Endothelial cell of umbilical vein (primary cell): ENCODE measurements at regions not wholly inside any gene's neighbourhood (a gene's known extent, or its start where the extent isn't known, plus 50 kb on each side); places are given as distances from the start of the nearest gene placed in this dataset.

Experiments used
- BruUV-seq: library from RNA; stranded (reverse); fragments of 400-500 nt; replicated peaks from 2 replicates; lab custom pipeline; 2021; lab: Mats Ljungman, UMichigan
- CTCF ChIA-PET: fragments of 300-600, 350-600 bp; sonication (Branson Sonifier 250); formaldehyde crosslinking; loops from one replicate; lab custom pipeline; 2021; ENCODE audit warnings: antibody characterized with exemption, inconsistent platforms; lab: Charles Lee
- POLR2A ChIA-PET: fragments of 300-600, 350-600 bp; sonication (Branson Sonifier 250); formaldehyde crosslinking; loops from one replicate; lab custom pipeline; 2021; ENCODE audit warnings: antibody characterized with exemption, inconsistent platforms; lab: Charles Lee
- DNase-seq: peaks from one replicate; pipeline ENCODE4 v3.0.0-alpha.2; 2011; ENCODE audit warnings: low read depth, low spot score
- FAIRE-seq: peaks from 2 replicates; lab custom pipeline; 2011; peaks lifted over from hg19 to GRCh38; lab: Jason Lieb, UNC
- H2AFZ ChIP-seq: 2 replicates; pipeline ENCODE4 v1.6.0; 2012; ENCODE audit warnings: low read depth, low read length, control low read depth, inconsistent platforms
- H3K27ac ChIP-seq: 2 replicates; pipeline ENCODE4 v1.5.1; 2011; ENCODE audit warnings: low read depth, mild to moderate bottlenecking, control low read depth, low read length, moderate library complexity; ENCODE audit not compliant: insufficient read depth
- H3K27me3 ChIP-seq, 2 experiments: 2 replicates each; pipeline versions ENCODE4 v1.6.0 to v1.6.1; 2011; ENCODE audit warnings: low read length in 2 of 2, mixed read lengths in 1 of 2; ENCODE audit not compliant: control insufficient read depth in 2 of 2, insufficient read depth in 2 of 2
- H3K36me3 ChIP-seq, 2 experiments: 2 replicates in 1 of 2; 3 replicates in 1 of 2; pipeline ENCODE4 v1.5.1; 2011; ENCODE audit warnings: low read length in 2 of 2, mild to moderate bottlenecking in 1 of 2, moderate library complexity in 1 of 2; ENCODE audit not compliant: control insufficient read depth in 2 of 2, insufficient read depth in 2 of 2; ENCODE audit errors: extremely low read depth in 1 of 2
- H3K4me1 ChIP-seq: 3 replicates; pipeline ENCODE4 v1.5.1; 2011; ENCODE audit warnings: mild to moderate bottlenecking, low read length; ENCODE audit not compliant: control insufficient read depth, insufficient read depth; ENCODE audit errors: extremely low read depth
- H3K4me2 ChIP-seq: 2 replicates; pipeline ENCODE4 v1.6.1; 2011; ENCODE audit warnings: low read length, control low read depth, mixed read lengths; ENCODE audit not compliant: insufficient read depth
- H3K4me3 ChIP-seq, 3 experiments: fragments of 200-600 bp in 1 of 3; sonication (generic), shearing (Covaris generic) in 1 of 3; replicated peaks in 1 of 3; 2 replicates each; pipeline ENCODE4 v1.5.1; 2011 to 2016; ENCODE audit warnings: control low read depth in 3 of 3, low read length in 3 of 3, mild to moderate bottlenecking in 2 of 3, inconsistent platforms in 1 of 3, low read depth in 1 of 3, moderate library complexity in 1 of 3; ENCODE audit not compliant: insufficient read depth in 1 of 3
- H3K79me2 ChIP-seq: 2 replicates; pipeline ENCODE4 v1.6.0; 2012; ENCODE audit warnings: low read length, inconsistent platforms; ENCODE audit not compliant: control insufficient read depth, insufficient read depth
- H3K9ac ChIP-seq: replicated peaks from 2 replicates; pipeline ENCODE3; 2011; ENCODE audit warnings: low read length, control low read depth; ENCODE audit not compliant: insufficient read depth; ENCODE audit errors: extremely low read depth
- H3K9me1 ChIP-seq: replicated peaks from 3 replicates; pipeline ENCODE4 v1.6.0; 2011; ENCODE audit warnings: mild to moderate bottlenecking, low read length; ENCODE audit not compliant: control insufficient read depth, insufficient read depth; ENCODE audit errors: extremely low read depth
- H3K9me3 ChIP-seq: replicated peaks from 2 replicates; pipeline ENCODE4 v1.5.1; 2012; ENCODE audit warnings: low read length, inconsistent platforms; ENCODE audit not compliant: control insufficient read depth, insufficient read depth
- H4K20me1 ChIP-seq: replicated peaks from 2 replicates; pipeline ENCODE3; 2011; ENCODE audit warnings: mild to moderate bottlenecking, low read length; ENCODE audit not compliant: control insufficient read depth, insufficient read depth; ENCODE audit errors: extremely low read depth
- EZH2 ChIP-seq: IDR thresholded peaks from 2 replicates; pipeline ENCODE4 v1.6.1; 2012; ENCODE audit warnings: borderline replicate concordance, low read depth, mild to moderate bottlenecking, moderate library complexity, low read length, inconsistent platforms; ENCODE audit not compliant: severe bottlenecking
- FOS ChIP-seq: IDR thresholded peaks from 2 replicates; pipeline ENCODE4 v1.6.1; 2011; ENCODE audit warnings: mild to moderate bottlenecking, low read length, moderate library complexity, borderline replicate concordance; ENCODE audit not compliant: insufficient read depth
- GATA2 ChIP-seq: IDR thresholded peaks from 2 replicates; pipeline ENCODE4 v1.7.0; 2011; ENCODE audit warnings: low read depth, mild to moderate bottlenecking, moderate library complexity, mixed read lengths, low read length; ENCODE audit not compliant: insufficient read length, insufficient read depth
- JUN ChIP-seq: IDR thresholded peaks from 2 replicates; pipeline ENCODE4 v1.6.1; 2011; ENCODE audit warnings: borderline replicate concordance, low read depth; ENCODE audit not compliant: insufficient read length, insufficient read depth
- MYC ChIP-seq: IDR thresholded peaks from one replicate; pipeline ENCODE4 v1.6.1; 2011; ENCODE audit warnings: mild to moderate bottlenecking, low read depth, low read length
- POLR2A ChIP-seq: IDR thresholded peaks from 2 replicates; pipeline ENCODE4 v1.6.1; 2012; ENCODE audit warnings: low read depth, mild to moderate bottlenecking, control low read depth, low read length
- POLR2AphosphoS5 ChIP-seq: IDR thresholded peaks from 2 replicates; pipeline ENCODE4 v1.6.1; 2012; ENCODE audit warnings: low read depth, mild to moderate bottlenecking, control low read depth, low read length, moderate library complexity; ENCODE audit not compliant: insufficient read depth
- dilution Hi-C: fragments of 300-500 bp; cut with MboI; formaldehyde crosslinking; loops from one replicate; pipeline ENCODE4 v1.15.0; 2019; ENCODE audit warnings: low sequenced_read_pairs; ENCODE audit not compliant: extremely low pct_ligation_motif_present
- intact Hi-C: fragments of 100-400 bp; cut with micrococcal nuclease; formaldehyde crosslinking; loops from one replicate; pipeline ENCODE4 v1.10.0; 2022
- TF ChIP-seq, protein P1 (sequence below), 2 donors: IDR thresholded peaks; 1 replicate in 1 of 2; 2 replicates in 1 of 2; pipeline ENCODE4 v1.5.1; 2011; ENCODE audit warnings: low read length in 2 of 2, mild to moderate bottlenecking in 2 of 2, moderate library complexity in 2 of 2, control low read depth in 1 of 2, inconsistent platforms in 1 of 2, low read depth in 1 of 2; ENCODE audit not compliant: insufficient read depth in 1 of 2; ENCODE audit errors: extremely low read depth in 1 of 2
- TF ChIP-seq, protein P2 (sequence below): IDR thresholded peaks from 2 replicates; pipeline ENCODE4 v1.6.1; 2011; ENCODE audit not compliant: insufficient read depth, insufficient read length

DNA sequence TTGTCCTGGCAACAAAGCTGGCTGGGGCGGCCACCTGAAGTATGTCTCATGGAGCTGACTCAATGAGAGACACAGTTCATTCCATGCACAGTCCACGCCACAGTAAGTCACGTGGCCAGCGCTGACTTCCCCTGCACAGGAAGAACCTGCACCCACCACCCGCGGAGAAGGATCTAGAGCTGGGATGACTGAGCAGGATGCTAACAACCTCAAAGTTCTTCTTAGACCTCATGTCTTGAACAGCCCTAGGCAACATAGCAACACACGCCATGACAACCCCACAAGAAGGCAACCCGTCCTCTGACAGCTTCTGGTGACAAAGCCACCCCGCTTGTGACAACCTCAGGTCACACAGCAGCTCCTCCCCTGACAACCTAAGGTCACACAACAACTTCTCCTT, 76.9 kb upstream of the B3GAT1 start:
- Histone ChIP-seq H3K79me2 (no peaks in the 10 kb centered on the region), H3K9me3 (no peaks in the 10 kb centered on the region), H4K20me1 (no peaks in the 10 kb centered on the region), H3K4me2 (no peak overlapping the region), H3K9ac (no peak overlapping the region), H3K4me3 (no peak overlapping the region), H2AFZ (no peak overlapping the region), H3K36me3 (no peaks in the 10 kb centered on the region), H3K27ac (no peak overlapping the region), H3K4me1 (no peaks in the 10 kb centered on the region), H3K9me1 (no peaks in the 10 kb centered on the region), H3K27me3 (no peaks in the 10 kb centered on the region)
- no TSS peak for BruUV-seq
- FAIRE-seq (no peak), DNase-seq (no peak)
- dilution Hi-C loops, result no loop called here
- ChIA-PET POLR2A (no interaction called here), CTCF (no interaction called here)
- intact Hi-C loops, result no loop called here
- TF ChIP-seq JUN (no peak), POLR2A (no peak), MYC (no peak), POLR2AphosphoS5 (no peak), GATA2 (no peak), FOS (no peak), EZH2 (no peak)
- TF ChIP-seq, protein P1, sequence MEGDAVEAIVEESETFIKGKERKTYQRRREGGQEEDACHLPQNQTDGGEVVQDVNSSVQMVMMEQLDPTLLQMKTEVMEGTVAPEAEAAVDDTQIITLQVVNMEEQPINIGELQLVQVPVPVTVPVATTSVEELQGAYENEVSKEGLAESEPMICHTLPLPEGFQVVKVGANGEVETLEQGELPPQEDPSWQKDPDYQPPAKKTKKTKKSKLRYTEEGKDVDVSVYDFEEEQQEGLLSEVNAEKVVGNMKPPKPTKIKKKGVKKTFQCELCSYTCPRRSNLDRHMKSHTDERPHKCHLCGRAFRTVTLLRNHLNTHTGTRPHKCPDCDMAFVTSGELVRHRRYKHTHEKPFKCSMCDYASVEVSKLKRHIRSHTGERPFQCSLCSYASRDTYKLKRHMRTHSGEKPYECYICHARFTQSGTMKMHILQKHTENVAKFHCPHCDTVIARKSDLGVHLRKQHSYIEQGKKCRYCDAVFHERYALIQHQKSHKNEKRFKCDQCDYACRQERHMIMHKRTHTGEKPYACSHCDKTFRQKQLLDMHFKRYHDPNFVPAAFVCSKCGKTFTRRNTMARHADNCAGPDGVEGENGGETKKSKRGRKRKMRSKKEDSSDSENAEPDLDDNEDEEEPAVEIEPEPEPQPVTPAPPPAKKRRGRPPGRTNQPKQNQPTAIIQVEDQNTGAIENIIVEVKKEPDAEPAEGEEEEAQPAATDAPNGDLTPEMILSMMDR (IDR thresholded peaks at IDR 0.05; ENCODE audit: extremely low read depth in 1 of 2, insufficient read depth in 1 of 2, low read depth in 1 of 2, low read length in 2 of 2), result no peak
- TF ChIP-seq, protein P2, sequence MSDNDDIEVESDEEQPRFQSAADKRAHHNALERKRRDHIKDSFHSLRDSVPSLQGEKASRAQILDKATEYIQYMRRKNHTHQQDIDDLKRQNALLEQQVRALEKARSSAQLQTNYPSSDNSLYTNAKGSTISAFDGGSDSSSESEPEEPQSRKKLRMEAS, result no peak
